H1 (cell line): ENCODE measurements at regions not wholly inside any gene's neighbourhood (a gene's known extent, or its start where the extent isn't known, plus 50 kb on each side); places are given as distances from the start of the nearest gene placed in this dataset.

Experiments used
- CTCF ChIA-PET: fragments of 300-600 bp; sonication (Branson Sonifier 250); formaldehyde crosslinking; loops from one replicate; lab custom pipeline; 2021; ENCODE audit not compliant: partially characterized antibody; lab: Charles Lee
- POLR2A ChIA-PET: fragments of 300-600 bp; sonication (Branson Sonifier 250); formaldehyde crosslinking; loops from one replicate; lab custom pipeline; 2021; ENCODE audit warnings: inconsistent platforms; ENCODE audit not compliant: partially characterized antibody; lab: Charles Lee
- DNase-seq, 2 experiments: peaks; one replicate each; pipeline versions ENCODE4 v3.0.0 to v3.0.0-alpha.2; 2010 to 2022; ENCODE audit warnings: low spot score in 2 of 2, low read depth in 1 of 2, mixed read lengths in 1 of 2
- FAIRE-seq: peaks from 2 replicates; lab custom pipeline; 2011; peaks lifted over from hg19 to GRCh38; lab: Jason Lieb, UNC
- H2AFZ ChIP-seq: 2 replicates; pipeline ENCODE4 v1.8.1; 2012; ENCODE audit warnings: low read length, inconsistent platforms
- H2AK5ac ChIP-seq: 2 replicates; pipeline ENCODE4 v1.6.1; 2013; ENCODE audit warnings: low read depth, low read length
- H2BK120ac ChIP-seq: replicated peaks from 2 replicates; pipeline ENCODE3; 2013; ENCODE audit warnings: low read depth, low read length, inconsistent platforms
- H2BK12ac ChIP-seq: 2 replicates; pipeline ENCODE4 v1.6.1; 2013; ENCODE audit warnings: low read depth, low read length
- H2BK15ac ChIP-seq: 2 replicates; pipeline ENCODE4 v1.6.1; 2013; ENCODE audit warnings: low read length
- H2BK20ac ChIP-seq: 2 replicates; pipeline ENCODE4 v1.6.1; 2013; ENCODE audit warnings: low read length
- H2BK5ac ChIP-seq: 2 replicates; pipeline ENCODE4 v1.6.1; 2013; ENCODE audit warnings: low read depth, low read length
- H3K14ac ChIP-seq: 2 replicates; pipeline ENCODE4 v1.6.1; 2013; ENCODE audit warnings: inconsistent platforms; ENCODE audit not compliant: insufficient read length
- H3K18ac ChIP-seq: 2 replicates; pipeline ENCODE4 v1.6.1; 2013; ENCODE audit warnings: low read length; ENCODE audit errors: extremely low read depth
- H3K23ac ChIP-seq: 2 replicates; pipeline ENCODE4 v1.6.1; 2013; ENCODE audit warnings: inconsistent platforms; ENCODE audit not compliant: insufficient read length
- H3K23me2 ChIP-seq: 2 replicates; pipeline ENCODE4 v1.6.1; 2013; ENCODE audit warnings: low read depth, low read length
- H3K27ac ChIP-seq: 2 replicates; pipeline ENCODE4 v1.6.1; 2011; ENCODE audit warnings: low read depth, low read length, inconsistent platforms
- H3K27me3 ChIP-seq, 4 experiments: replicated peaks in 1 of 4; 1 replicate in 1 of 4; 2 replicates in 3 of 4; pipeline versions ENCODE4 v1.6.1 to v1.8.1; 2011 to 2013; ENCODE audit warnings: low read length in 3 of 4, mild to moderate bottlenecking in 3 of 4, inconsistent platforms in 2 of 4, mixed read lengths in 2 of 4, moderate library complexity in 1 of 4; ENCODE audit not compliant: control insufficient read depth in 3 of 4, insufficient read depth in 3 of 4; ENCODE audit errors: extremely low read depth in 1 of 4
- H3K36me3 ChIP-seq, 4 experiments: 2 replicates each; pipeline versions ENCODE4 v1.6.1 to v1.8.1; 2011 to 2013; ENCODE audit warnings: mild to moderate bottlenecking in 4 of 4, low read length in 3 of 4, moderate library complexity in 2 of 4, control low read depth in 1 of 4, inconsistent platforms in 1 of 4; ENCODE audit not compliant: insufficient read depth in 4 of 4, control insufficient read depth in 2 of 4
- H3K4ac ChIP-seq: replicated peaks from 2 replicates; pipeline ENCODE3; 2013; ENCODE audit warnings: low read length, low read depth, mixed read lengths, inconsistent platforms; ENCODE audit not compliant: insufficient read length
- H3K4me1 ChIP-seq, 4 experiments: replicated peaks in 1 of 4; 1 replicate in 1 of 4; 2 replicates in 3 of 4; pipeline versions ENCODE4 v1.6.1 to v1.8.1; 2011 to 2013; ENCODE audit warnings: low read length in 3 of 4, inconsistent platforms in 2 of 4, mixed read lengths in 1 of 4; ENCODE audit not compliant: insufficient read depth in 4 of 4, control insufficient read depth in 3 of 4
- H3K4me2 ChIP-seq, 2 experiments: 2 replicates each; pipeline versions ENCODE4 v1.6.1 to v1.8.1; 2011 to 2013; ENCODE audit warnings: low read depth in 2 of 2, low read length in 2 of 2, control low read depth in 1 of 2, inconsistent platforms in 1 of 2, mild to moderate bottlenecking in 1 of 2; ENCODE audit not compliant: insufficient read depth in 1 of 2
- H3K4me3 ChIP-seq, 4 experiments: fragments of 200-600, 300-600 bp in 1 of 4; sonication (generic), shearing (Covaris generic), sonication (Bioruptor Twin) in 1 of 4; 2 replicates each; pipeline versions ENCODE4 v1.5.1 to v1.8.1; 2011 to 2016; ENCODE audit warnings: low read length in 4 of 4, low read depth in 3 of 4, control low read depth in 2 of 4, inconsistent platforms in 2 of 4, mild to moderate bottlenecking in 2 of 4, mixed read lengths in 1 of 4, moderate library complexity in 1 of 4; ENCODE audit not compliant: insufficient read depth in 2 of 4; ENCODE audit errors: extremely low read depth in 1 of 4
- H3K56ac ChIP-seq: replicated peaks from 2 replicates; pipeline ENCODE3; 2013; ENCODE audit warnings: low read depth, mild to moderate bottlenecking, mixed read lengths, low read length, inconsistent platforms; ENCODE audit not compliant: insufficient read length
- H3K79me1 ChIP-seq: 2 replicates; pipeline ENCODE4 v1.6.1; 2013; ENCODE audit warnings: low read depth, low read length, control low read depth
- H3K79me2 ChIP-seq, 2 experiments: 2 replicates each; pipeline versions ENCODE4 v1.6.1 to v1.8.1; 2012 to 2013; ENCODE audit warnings: low read length in 2 of 2, mild to moderate bottlenecking in 2 of 2, inconsistent platforms in 1 of 2; ENCODE audit not compliant: insufficient read depth in 2 of 2, control insufficient read depth in 1 of 2
- H3K9ac ChIP-seq, 4 experiments: replicated peaks in 1 of 4; 1 replicate in 1 of 4; 2 replicates in 3 of 4; pipeline versions ENCODE4 v1.6.1 to v1.8.1; 2011 to 2013; ENCODE audit warnings: low read depth in 3 of 4, low read length in 3 of 4, control low read depth in 2 of 4, mild to moderate bottlenecking in 2 of 4, moderate library complexity in 2 of 4, inconsistent platforms in 1 of 4; ENCODE audit errors: extremely low read depth in 1 of 4
- H3K9me3 ChIP-seq, 2 experiments: 2 replicates each; pipeline versions ENCODE4 v1.6.1 to v1.8.1; 2012 to 2013; ENCODE audit warnings: mild to moderate bottlenecking in 2 of 2, moderate library complexity in 2 of 2, control low read depth in 1 of 2, inconsistent platforms in 1 of 2, low read depth in 1 of 2, low read length in 1 of 2, mixed read lengths in 1 of 2; ENCODE audit not compliant: insufficient read depth in 2 of 2
- H4K20me1 ChIP-seq, 2 experiments: replicated peaks in 1 of 2; 2 replicates each; pipeline versions ENCODE3 to v1.8.1; 2011 to 2013; ENCODE audit warnings: inconsistent platforms in 2 of 2, low read length in 2 of 2, mild to moderate bottlenecking in 1 of 2; ENCODE audit not compliant: insufficient read depth in 2 of 2, control insufficient read depth in 1 of 2
- H4K5ac ChIP-seq: 2 replicates; pipeline ENCODE4 v1.6.1; 2013; ENCODE audit warnings: low read length, low read depth, mixed read lengths, inconsistent platforms; ENCODE audit not compliant: insufficient read length
- H4K8ac ChIP-seq: 2 replicates; pipeline ENCODE4 v1.8.0; 2013; ENCODE audit warnings: mild to moderate bottlenecking, moderate library complexity, low read length, inconsistent platforms; ENCODE audit not compliant: insufficient read depth; ENCODE audit errors: extremely low read depth
- H4K91ac ChIP-seq: replicated peaks from 2 replicates; pipeline ENCODE3; 2013; ENCODE audit warnings: low read length, mixed read lengths, inconsistent platforms; ENCODE audit not compliant: insufficient read length
- BRCA1 ChIP-seq: IDR thresholded peaks from 2 replicates; pipeline ENCODE4 v1.6.1; 2012; ENCODE audit warnings: low read depth, low read length, improper control_type of control experiment
- CTCF ChIP-seq, 3 experiments: IDR thresholded peaks; 1 replicate in 2 of 3; 2 replicates in 1 of 3; pipeline versions ENCODE4 v1.5.1 to v1.6.1; 2011; ENCODE audit warnings: low read length in 3 of 3, mild to moderate bottlenecking in 3 of 3, inconsistent platforms in 2 of 3, low read depth in 1 of 3, moderate library complexity in 1 of 3; ENCODE audit not compliant: insufficient read depth in 1 of 3; ENCODE audit errors: control extremely low read depth in 1 of 3
- HDAC6 ChIP-seq: IDR thresholded peaks from one replicate; pipeline ENCODE4 v1.7.1; 2012; ENCODE audit warnings: low read depth, mild to moderate bottlenecking, inconsistent platforms, low read length, moderate library complexity
- KDM4A ChIP-seq: IDR thresholded peaks from one replicate; pipeline ENCODE4 v1.7.1; 2012; ENCODE audit warnings: low read depth, mild to moderate bottlenecking, moderate library complexity, low read length, inconsistent platforms; ENCODE audit not compliant: severe bottlenecking
- RAD21 ChIP-seq, 2 experiments: IDR thresholded peaks in 1 of 2; conservative IDR thresholded peaks in 1 of 2; 2 replicates each; pipeline ENCODE4 v1.6.1; 2011; ENCODE audit warnings: low read depth in 2 of 2, low read length in 2 of 2, improper control_type of control experiment in 1 of 2, inconsistent platforms in 1 of 2, mild to moderate bottlenecking in 1 of 2, moderate library complexity in 1 of 2
- WGBS, 2 experiments: shearing (Covaris generic) in 1 of 2; methylation state at CpG; one replicate each; pipeline versions ENCODE4 v1.1.6 to v1.1.7; 2013 to 2015; ENCODE audit warnings: low lambda C conversion rate in 2 of 2, mixed read lengths in 2 of 2, inconsistent platforms in 1 of 2, low coverage in 1 of 2, missing lambda C conversion rate in 1 of 2; ENCODE audit not compliant: insufficient replicate concordance in 2 of 2, insufficient coverage in 1 of 2, insufficient read length in 1 of 2; ENCODE audit errors: extremely low coverage in 1 of 2, missing lambda C conversion rate in 1 of 2; 5-methylcytosine and 5-hydroxymethylcytosine counted together

DNA sequence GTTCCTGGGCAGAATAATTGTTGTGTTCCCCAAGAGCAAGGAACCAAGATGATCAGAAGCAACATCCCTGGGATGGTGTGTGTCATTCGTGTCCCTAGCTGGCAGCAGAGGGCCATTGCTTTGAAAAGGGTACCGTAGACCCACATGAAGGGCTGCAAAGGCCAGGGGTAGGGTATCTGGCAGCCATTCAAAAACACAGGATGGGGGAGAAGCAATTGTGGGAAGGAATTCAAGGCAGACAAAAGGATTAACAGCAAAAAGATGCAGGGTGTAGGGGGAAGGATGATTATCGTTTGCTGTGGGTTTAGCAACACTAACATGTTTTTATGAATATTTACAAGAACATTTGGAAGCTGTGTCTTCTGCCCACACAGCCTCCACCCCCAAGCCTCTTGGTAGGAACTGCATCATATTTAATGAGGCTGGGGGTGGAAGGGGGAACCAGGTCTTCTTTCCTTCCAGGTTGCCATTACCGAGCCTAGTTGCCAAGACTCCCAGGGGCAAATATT is 169.0 kb upstream of the G2E3 start:
- no peak overlapping the region for H3K4me2 ChIP-seq
- H3K14ac ChIP-seq = no peak overlapping the region
- TF ChIP-seq KDM4A (no peak), RAD21 (IDR thresholded peaks at IDR 0.05 in 1 of 2, conservative IDR thresholded peaks at IDR 0.05 in 1 of 2; ENCODE audit: low read depth in 2 of 2, low read length in 2 of 2) (peak; percentile 9 to 37; a peak in 2 of 4 replicates), CTCF (IDR thresholded peaks at IDR 0.05; ENCODE audit: control extremely low read depth in 1 of 3, insufficient read depth in 1 of 3, low read depth in 1 of 3, low read length in 3 of 3) (peak in 2 of 3 experiments; percentile 5 to 17; a peak in 3 of 4 replicates), HDAC6 (no peak), BRCA1 (no peak)
- TF ChIP-seq, all 59 proteins: peak for 2
- H3K79me2 ChIP-seq = no peaks in the 10 kb centered on the region
- 90% methylated on average over 4 of the region's 4 CpGs; no CpG with 5 or more reads in 1 of the 2 experiments for WGBS, 2 experiments
- peak overlapping the region; percentile 21; the same call in 1 of the 2 replicates for H2AFZ ChIP-seq
- H4K8ac ChIP-seq = no peak overlapping the region
- DNase-seq = no peak
- H2BK12ac ChIP-seq = no peak overlapping the region
- no peaks in the 10 kb centered on the region for H3K36me3 ChIP-seq
- H2BK15ac ChIP-seq = no peak overlapping the region
- no peak overlapping the region for H2BK120ac ChIP-seq
- no peaks in the 10 kb centered on the region for H3K9me3 ChIP-seq
- H2BK5ac ChIP-seq = no peak overlapping the region
- H4K91ac ChIP-seq = no peak overlapping the region
- no peak overlapping the region for H3K4ac ChIP-seq
- H3K79me1 ChIP-seq = no peaks in the 10 kb centered on the region
- H3K23ac ChIP-seq = no peak overlapping the region
- H3K18ac ChIP-seq = no peak overlapping the region
- H3K27ac ChIP-seq = no peak overlapping the region
- H3K4me1 ChIP-seq = no peaks in the 10 kb centered on the region; a peak in 1 of 7 replicates
- H4K5ac ChIP-seq = no peak overlapping the region
- ChIA-PET CTCF (interaction anchor here (2.6 kb wide), 1 partner anchor 14 kb away, joined by 12 read pairs; no protein-coding TSS in a partner anchor), POLR2A (no interaction called here)
- H2AK5ac ChIP-seq = no peak overlapping the region
- no peaks in the 10 kb centered on the region for H3K27me3 ChIP-seq
- H3K56ac ChIP-seq = no peak overlapping the region
- no peaks in the 10 kb centered on the region for H4K20me1 ChIP-seq
- FAIRE-seq = no peak
- H2BK20ac ChIP-seq = no peak overlapping the region
- H3K23me2 ChIP-seq = no peaks in the 10 kb centered on the region
- no peak overlapping the region for H3K9ac ChIP-seq
- no peak overlapping the region for H3K4me3 ChIP-seq
